Transverse colon (tissue), 4 donors: ENCODE measurements at regions not wholly inside any gene's neighbourhood (a gene's known extent, or its start where the extent isn't known, plus 50 kb on each side); places are given as distances from the start of the nearest gene placed in this dataset.

Experiments used
- EP300 ChIP-seq: sonication (generic); formaldehyde crosslinking; IDR thresholded peaks from one replicate; pipeline ENCODE4 v1.6.1; 2017; ENCODE audit warnings: antibody characterized with exemption, low read depth
- POLR2A ChIP-seq: fragments of 450-650 bp; IDR thresholded peaks from one replicate; pipeline ENCODE4 v1.6.1; 2016; ENCODE audit warnings: antibody characterized with exemption, mild to moderate bottlenecking, moderate library complexity
- POLR2AphosphoS5 ChIP-seq, 3 donors: sonication (generic); formaldehyde crosslinking; IDR thresholded peaks; one replicate each; pipeline ENCODE4 v1.6.1; 2016; ENCODE audit warnings: antibody characterized with exemption in 3 of 3
- TF ChIP-seq, protein P1 (sequence below), 5 experiments: fragments of 200-600 bp in 3 of 5; fragments of 450-650 bp in 2 of 5; sonication (generic) in 3 of 5; IDR thresholded peaks; 1 replicate in 2 of 5; 2 replicates in 3 of 5; pipeline ENCODE4 v1.5.1; 2016 to 2017; ENCODE audit warnings: antibody characterized with exemption in 5 of 5, inconsistent platforms in 3 of 5, mild to moderate bottlenecking in 2 of 5, moderate library complexity in 1 of 5

DNA sequence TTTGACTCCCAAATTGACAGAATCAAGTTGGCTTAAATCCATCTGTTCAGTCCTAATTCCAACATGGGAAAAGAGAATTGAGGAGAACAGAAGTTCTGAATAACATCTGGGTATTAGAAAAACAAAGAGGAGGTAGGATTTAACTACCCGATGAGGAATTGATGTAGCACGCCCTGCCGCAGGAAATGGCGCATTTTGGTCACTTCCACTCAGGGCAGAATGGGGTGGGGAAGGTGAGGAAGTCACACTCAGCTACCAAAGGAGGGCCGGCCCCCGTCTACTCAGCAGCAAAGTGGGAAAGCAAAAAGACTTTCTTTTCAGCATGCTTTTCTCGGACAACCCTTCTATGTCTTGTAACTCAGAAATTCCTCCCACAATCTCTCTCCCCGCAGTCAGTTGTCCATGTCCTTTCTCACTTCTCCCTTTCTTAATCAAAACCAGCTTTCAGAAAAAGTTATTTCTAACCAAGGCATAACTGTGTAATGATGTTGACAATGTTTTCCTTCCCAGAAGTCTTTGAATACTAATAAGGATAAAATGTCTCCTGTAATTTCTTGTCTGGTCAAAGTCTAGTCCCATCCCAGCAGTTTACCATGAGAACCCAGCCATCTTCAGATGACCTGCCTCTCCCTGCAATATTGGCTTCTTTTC is 60.5 kb upstream of the SIPA1L2 start:
- TF ChIP-seq, protein P1, sequence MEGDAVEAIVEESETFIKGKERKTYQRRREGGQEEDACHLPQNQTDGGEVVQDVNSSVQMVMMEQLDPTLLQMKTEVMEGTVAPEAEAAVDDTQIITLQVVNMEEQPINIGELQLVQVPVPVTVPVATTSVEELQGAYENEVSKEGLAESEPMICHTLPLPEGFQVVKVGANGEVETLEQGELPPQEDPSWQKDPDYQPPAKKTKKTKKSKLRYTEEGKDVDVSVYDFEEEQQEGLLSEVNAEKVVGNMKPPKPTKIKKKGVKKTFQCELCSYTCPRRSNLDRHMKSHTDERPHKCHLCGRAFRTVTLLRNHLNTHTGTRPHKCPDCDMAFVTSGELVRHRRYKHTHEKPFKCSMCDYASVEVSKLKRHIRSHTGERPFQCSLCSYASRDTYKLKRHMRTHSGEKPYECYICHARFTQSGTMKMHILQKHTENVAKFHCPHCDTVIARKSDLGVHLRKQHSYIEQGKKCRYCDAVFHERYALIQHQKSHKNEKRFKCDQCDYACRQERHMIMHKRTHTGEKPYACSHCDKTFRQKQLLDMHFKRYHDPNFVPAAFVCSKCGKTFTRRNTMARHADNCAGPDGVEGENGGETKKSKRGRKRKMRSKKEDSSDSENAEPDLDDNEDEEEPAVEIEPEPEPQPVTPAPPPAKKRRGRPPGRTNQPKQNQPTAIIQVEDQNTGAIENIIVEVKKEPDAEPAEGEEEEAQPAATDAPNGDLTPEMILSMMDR (IDR thresholded peaks at IDR 0.05) = no peak
- no peak for TF ChIP-seq EP300
- no peak for TF ChIP-seq POLR2A
- no peak for TF ChIP-seq POLR2AphosphoS5 (IDR thresholded peaks at IDR 0.05)
